ENCODE measurements at regions not wholly inside any gene's neighbourhood (a gene's known extent, or its start where the extent isn't known, plus 50 kb on each side); places are given as distances from the start of the nearest gene placed in this dataset.

DNA sequence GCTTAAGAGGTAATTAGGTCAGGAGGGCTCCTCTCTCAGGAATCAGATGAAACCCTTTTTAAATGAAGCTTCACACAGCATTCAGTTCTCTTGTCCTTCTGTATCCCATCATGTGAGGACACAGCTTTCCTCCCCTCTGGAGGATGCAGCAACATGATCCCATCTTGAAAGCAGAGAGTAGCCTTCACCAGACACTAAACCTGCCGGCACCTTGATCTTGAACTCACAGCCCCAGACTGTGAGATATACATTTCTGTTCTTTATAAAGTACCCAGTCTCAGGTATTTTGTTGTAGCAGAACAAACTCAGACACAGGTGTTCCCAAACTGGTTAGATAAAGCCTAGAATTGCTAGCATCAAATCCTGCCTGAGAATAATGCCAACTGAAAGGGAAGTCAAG lies 83.7 kb upstream of the PRICKLE2 start:
- no peaks in the 10 kb centered on the region for H3K9me3 Mint-ChIP-seq (ENCODE audit: low read depth, unreplicated experiment)
- no peaks in the 10 kb centered on the region for H3K36me3 Mint-ChIP-seq (ENCODE audit: insufficient read depth, unreplicated experiment)
- intact Hi-C loops (cut with micrococcal nuclease; ENCODE audit: unreplicated experiment): no loop called here
- CTCF ChIA-PET: no interaction called here
- H3K27ac Mint-ChIP-seq (ENCODE audit: unreplicated experiment): no peak overlapping the region
- TF ChIP-seq, protein P1, sequence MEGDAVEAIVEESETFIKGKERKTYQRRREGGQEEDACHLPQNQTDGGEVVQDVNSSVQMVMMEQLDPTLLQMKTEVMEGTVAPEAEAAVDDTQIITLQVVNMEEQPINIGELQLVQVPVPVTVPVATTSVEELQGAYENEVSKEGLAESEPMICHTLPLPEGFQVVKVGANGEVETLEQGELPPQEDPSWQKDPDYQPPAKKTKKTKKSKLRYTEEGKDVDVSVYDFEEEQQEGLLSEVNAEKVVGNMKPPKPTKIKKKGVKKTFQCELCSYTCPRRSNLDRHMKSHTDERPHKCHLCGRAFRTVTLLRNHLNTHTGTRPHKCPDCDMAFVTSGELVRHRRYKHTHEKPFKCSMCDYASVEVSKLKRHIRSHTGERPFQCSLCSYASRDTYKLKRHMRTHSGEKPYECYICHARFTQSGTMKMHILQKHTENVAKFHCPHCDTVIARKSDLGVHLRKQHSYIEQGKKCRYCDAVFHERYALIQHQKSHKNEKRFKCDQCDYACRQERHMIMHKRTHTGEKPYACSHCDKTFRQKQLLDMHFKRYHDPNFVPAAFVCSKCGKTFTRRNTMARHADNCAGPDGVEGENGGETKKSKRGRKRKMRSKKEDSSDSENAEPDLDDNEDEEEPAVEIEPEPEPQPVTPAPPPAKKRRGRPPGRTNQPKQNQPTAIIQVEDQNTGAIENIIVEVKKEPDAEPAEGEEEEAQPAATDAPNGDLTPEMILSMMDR (IDR thresholded peaks at IDR 0.05; ENCODE audit: unreplicated experiment): no peak
- no peaks in the 10 kb centered on the region for H3K27me3 Mint-ChIP-seq (ENCODE audit: unreplicated experiment)
- no peak for DNase-seq
- no peaks in the 10 kb centered on the region for H3K4me1 Mint-ChIP-seq (ENCODE audit: low read depth, unreplicated experiment)
- BruUV-seq (replicated peaks): no TSS peak
- H3K4me3 Mint-ChIP-seq (ENCODE audit: low read depth, unreplicated experiment): no peak overlapping the region

DNA sequence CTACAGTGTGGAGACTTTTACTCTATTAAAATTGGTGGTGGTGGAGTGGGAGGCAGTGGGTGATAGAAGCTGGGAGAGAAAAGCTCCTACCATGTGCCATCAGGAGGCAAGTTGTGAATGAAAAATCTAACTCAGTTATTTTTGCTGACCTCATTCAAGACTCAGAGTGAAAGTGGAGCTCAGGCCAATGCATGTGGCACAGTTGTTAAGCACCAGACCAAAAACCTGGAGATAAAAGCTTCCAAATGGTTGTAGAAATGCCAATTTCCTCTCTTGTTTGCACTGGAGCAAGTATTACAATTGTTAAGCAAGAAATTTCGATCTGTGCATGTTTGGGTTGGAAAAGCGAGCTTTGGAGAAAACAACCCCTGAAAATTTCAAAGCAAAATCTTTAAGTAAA lies 81.5 kb upstream of the PRICKLE2 start:
- no peaks in the 10 kb centered on the region for H3K27me3 Mint-ChIP-seq (ENCODE audit: unreplicated experiment)
- H3K36me3 Mint-ChIP-seq (ENCODE audit: insufficient read depth, unreplicated experiment): no peaks in the 10 kb centered on the region
- CTCF ChIA-PET: no interaction called here
- no peaks in the 10 kb centered on the region for H3K9me3 Mint-ChIP-seq (ENCODE audit: low read depth, unreplicated experiment)
- no peak for DNase-seq
- H3K4me3 Mint-ChIP-seq (ENCODE audit: low read depth, unreplicated experiment): no peak overlapping the region
- H3K27ac Mint-ChIP-seq (ENCODE audit: unreplicated experiment): no peak overlapping the region
- TF ChIP-seq, protein P1 (IDR thresholded peaks at IDR 0.05; ENCODE audit: unreplicated experiment): no peak
- no TSS peak for BruUV-seq (replicated peaks)
- intact Hi-C loops (cut with micrococcal nuclease; ENCODE audit: unreplicated experiment): no loop called here
- H3K4me1 Mint-ChIP-seq (ENCODE audit: low read depth, unreplicated experiment): no peaks in the 10 kb centered on the region

GRCh38 chr3:64305731-64306130 lies 80.5 kb upstream of the PRICKLE2 start:
- BruUV-seq (replicated peaks): no TSS peak
- intact Hi-C loops (cut with micrococcal nuclease; ENCODE audit: unreplicated experiment): no loop called here
- DNase-seq: no peak
- H3K4me3 Mint-ChIP-seq (ENCODE audit: low read depth, unreplicated experiment): no peak overlapping the region
- H3K9me3 Mint-ChIP-seq (ENCODE audit: low read depth, unreplicated experiment): peaks cover 2% of the 10 kb centered on the region
- TF ChIP-seq, protein P1 (IDR thresholded peaks at IDR 0.05; ENCODE audit: unreplicated experiment): no peak
- no peaks in the 10 kb centered on the region for H3K27me3 Mint-ChIP-seq (ENCODE audit: unreplicated experiment)
- H3K36me3 Mint-ChIP-seq (ENCODE audit: insufficient read depth, unreplicated experiment): no peaks in the 10 kb centered on the region
- H3K27ac Mint-ChIP-seq (ENCODE audit: unreplicated experiment): no peak overlapping the region
- CTCF ChIA-PET: no interaction called here
- no peaks in the 10 kb centered on the region for H3K4me1 Mint-ChIP-seq (ENCODE audit: low read depth, unreplicated experiment)

GRCh38 chr3:64304828-64305410 lies 79.7 kb upstream of the PRICKLE2 start:
- CTCF ChIA-PET: interaction anchor here (0.6 to 1.8 kb wide), 2 partner anchors 15 to 17 kb away, joined by 3 to 4 read pairs; no protein-coding TSS in a partner anchor
- no TSS peak for BruUV-seq (replicated peaks)
- intact Hi-C loops (cut with micrococcal nuclease; ENCODE audit: unreplicated experiment): no loop called here

More at GRCh38 chr3:64304828-64305410, 79.7 kb upstream of the PRICKLE2 start:
- Mint-ChIP-seq H3K27ac (ENCODE audit: unreplicated experiment) (no peak overlapping the region), H3K27me3 (ENCODE audit: unreplicated experiment) (no peaks in the 10 kb centered on the region), H3K4me3 (ENCODE audit: low read depth, unreplicated experiment) (no peak overlapping the region), H3K36me3 (ENCODE audit: insufficient read depth, unreplicated experiment) (no peaks in the 10 kb centered on the region), H3K4me1 (ENCODE audit: low read depth, unreplicated experiment) (no peaks in the 10 kb centered on the region), H3K9me3 (ENCODE audit: low read depth, unreplicated experiment) (peaks cover 2% of the 10 kb centered on the region)
- TF ChIP-seq, protein P1 (IDR thresholded peaks at IDR 0.05; ENCODE audit: unreplicated experiment): no peak
- DNase-seq: no peak
